GM23338 (cell line): ENCODE measurements at regions not wholly inside any gene's neighbourhood (a gene's known extent, or its start where the extent isn't known, plus 50 kb on each side); places are given as distances from the start of the nearest gene placed in this dataset.

ENCODE experiments used
- ATAC-seq: fragments of 200-7000 bp; cut with Tn5 transposase; 3 replicates; pipeline ENCODE4 v1.9.1; 2020
- DNase-seq: peaks from one replicate; pipeline ENCODE4 v3.0.0-alpha.2; 2015; ENCODE audit warnings: low spot score
- H2AFZ ChIP-seq: fragments of 200-600 bp; sonication (generic); 2 replicates; pipeline ENCODE4 v1.8.0; 2016; ENCODE audit warnings: antibody characterized with exemption, mild to moderate bottlenecking, moderate library complexity
- H3F3A ChIP-seq: fragments of 200-600 bp; sonication (generic); replicated peaks from 2 replicates; pipeline ENCODE4 v1.8.0; 2017; ENCODE audit warnings: antibody characterized with exemption, mixed run types, low read depth
- H3K27ac ChIP-seq: fragments of 200-600 bp; sonication (generic); 2 replicates; pipeline ENCODE4 v1.6.1; 2016; ENCODE audit warnings: low read depth
- H3K27me3 ChIP-seq: fragments of 200-600 bp; sonication (generic); 2 replicates; pipeline ENCODE4 v1.8.0; 2016; ENCODE audit warnings: mild to moderate bottlenecking, mixed run types, moderate library complexity; ENCODE audit not compliant: insufficient read depth
- H3K36me3 ChIP-seq: fragments of 200-600 bp; sonication (generic); 2 replicates; pipeline ENCODE4 v1.8.0; 2016; ENCODE audit warnings: mild to moderate bottlenecking; ENCODE audit not compliant: insufficient read depth
- H3K4me1 ChIP-seq: fragments of 200-600 bp; sonication (generic); 2 replicates; pipeline ENCODE4 v1.8.0; 2016; ENCODE audit warnings: mild to moderate bottlenecking, moderate library complexity; ENCODE audit not compliant: insufficient read depth
- H3K4me2 ChIP-seq: fragments of 200-600 bp; sonication (generic); 2 replicates; pipeline ENCODE4 v1.7.1; 2017; ENCODE audit warnings: mixed run types
- H3K4me3 ChIP-seq: fragments of 200-600 bp; sonication (generic); 2 replicates; pipeline ENCODE4 v1.6.1; 2016; ENCODE audit warnings: mixed run types
- H3K79me2 ChIP-seq: fragments of 200-600 bp; sonication (generic); replicated peaks from 2 replicates; pipeline ENCODE4 v1.8.0; 2017; ENCODE audit warnings: mild to moderate bottlenecking; ENCODE audit not compliant: insufficient read depth
- H3K9me2 ChIP-seq: fragments of 200-600 bp; sonication (generic); 2 replicates; pipeline ENCODE4 v1.8.0; 2017; ENCODE audit not compliant: insufficient read depth
- H4K20me1 ChIP-seq: fragments of 200-600 bp; sonication (generic); replicated peaks from 2 replicates; pipeline ENCODE4 v1.8.0; 2017; ENCODE audit warnings: mild to moderate bottlenecking; ENCODE audit not compliant: insufficient read depth
- H3K27ac Mint-ChIP-seq: 2 replicates; pipeline ENCODE4 v1.8.0; 2020; ENCODE audit warnings: inconsistent platforms, mild to moderate bottlenecking, moderate library complexity, mixed read lengths
- H3K27me3 Mint-ChIP-seq: 3 replicates; pipeline ENCODE4 v1.8.0; 2022; ENCODE audit warnings: low read depth, mild to moderate bottlenecking, moderate library complexity, mixed read lengths, inconsistent platforms; ENCODE audit not compliant: insufficient read depth, poor library complexity
- H3K36me3 Mint-ChIP-seq: 3 replicates; pipeline ENCODE4 v1.8.0; 2021; ENCODE audit warnings: low read depth, mild to moderate bottlenecking, inconsistent platforms, moderate library complexity, mixed read lengths
- H3K4me1 Mint-ChIP-seq: 3 replicates; pipeline ENCODE4 v1.8.0; 2020; ENCODE audit warnings: mild to moderate bottlenecking, inconsistent platforms, mixed read lengths
- H3K4me3 Mint-ChIP-seq: 3 replicates; pipeline ENCODE4 v1.8.0; 2021; ENCODE audit warnings: moderate library complexity, mild to moderate bottlenecking, inconsistent platforms, mixed read lengths
- H3K9me3 Mint-ChIP-seq: 3 replicates; pipeline ENCODE4 v1.8.0; 2020; ENCODE audit warnings: moderate library complexity, mild to moderate bottlenecking, inconsistent platforms, mixed read lengths
- CREB1 ChIP-seq: fragments of 250-450 bp; sonication (Bioruptor Pico); IDR thresholded peaks from 2 replicates; pipeline ENCODE4 v1.5.0; 2020; ENCODE audit warnings: low read depth, mild to moderate bottlenecking, moderate library complexity
- EZH2 ChIP-seq: fragments of 200-600 bp; sonication (generic); IDR thresholded peaks from one replicate; pipeline ENCODE4 v1.8.0; 2017; ENCODE audit warnings: antibody characterized with exemption, mild to moderate bottlenecking, low read depth; ENCODE audit not compliant: unreplicated experiment
- EZH2phosphoT487 ChIP-seq: fragments of 200-600 bp; sonication (generic); IDR thresholded peaks from one replicate; pipeline ENCODE4 v1.8.1; 2018; ENCODE audit warnings: antibody characterized with exemption; ENCODE audit not compliant: unreplicated experiment
- JUNB ChIP-seq: IDR thresholded peaks from one replicate; pipeline ENCODE4 v1.6.1; 2016; ENCODE audit warnings: antibody characterized with exemption; ENCODE audit not compliant: unreplicated experiment
- NANOG ChIP-seq: IDR thresholded peaks from 2 replicates; pipeline ENCODE4 v1.6.1; 2016; ENCODE audit warnings: antibody characterized with exemption, borderline replicate concordance
- POLR2AphosphoS5 ChIP-seq: IDR thresholded peaks from 2 replicates; pipeline ENCODE4 v1.6.1; 2016; ENCODE audit warnings: antibody characterized with exemption, low read depth
- STAT1 ChIP-seq: IDR thresholded peaks from one replicate; pipeline ENCODE4 v1.6.1; 2016; ENCODE audit warnings: antibody characterized with exemption; ENCODE audit not compliant: unreplicated experiment
- ZNF114 ChIP-seq: fragments of 250-450 bp; sonication (Bioruptor Pico); IDR thresholded peaks from 2 replicates; pipeline ENCODE4 v1.5.0; 2020; ENCODE audit warnings: mild to moderate bottlenecking, moderate library complexity
- ZNF331 ChIP-seq: fragments of 250-450 bp; sonication (Bioruptor Pico); IDR thresholded peaks from 2 replicates; pipeline ENCODE4 v1.5.0; 2020; ENCODE audit warnings: low read depth, mild to moderate bottlenecking, moderate library complexity
- TF ChIP-seq, protein P1 (sequence below): IDR thresholded peaks from one replicate; pipeline ENCODE4 v1.6.1; 2018; ENCODE audit warnings: antibody characterized with exemption; ENCODE audit not compliant: unreplicated experiment
- TF ChIP-seq, protein P2 (sequence below): fragments of 250-450 bp; sonication (Bioruptor Pico); IDR thresholded peaks from 2 replicates; pipeline ENCODE4 v1.5.0; 2020; ENCODE audit warnings: mild to moderate bottlenecking, moderate library complexity
- TF ChIP-seq, protein P3 (sequence below): IDR thresholded peaks from 2 replicates; pipeline ENCODE4 v1.6.1; 2016; ENCODE audit warnings: antibody characterized with exemption

DNA sequence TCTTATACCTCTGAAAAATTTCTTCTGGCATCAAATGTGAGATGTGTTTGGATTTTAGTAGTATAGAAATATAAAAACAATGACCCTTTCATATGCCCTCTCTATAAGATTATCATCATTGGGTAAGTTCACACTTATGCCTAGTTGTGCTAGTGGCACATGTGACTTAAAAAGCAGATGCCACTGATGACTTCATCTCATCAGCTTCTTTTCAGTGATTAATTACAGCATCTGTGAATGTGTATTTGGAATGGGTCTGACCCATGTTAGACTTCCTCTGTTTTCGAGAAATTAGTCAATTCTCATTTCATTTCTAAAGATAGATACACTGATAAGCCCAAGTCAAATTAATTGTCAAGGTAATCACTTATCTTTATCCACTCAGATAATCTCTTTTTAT, 698.7 kb downstream of the GABRG1 start (continued):
- TF ChIP-seq, protein P1, sequence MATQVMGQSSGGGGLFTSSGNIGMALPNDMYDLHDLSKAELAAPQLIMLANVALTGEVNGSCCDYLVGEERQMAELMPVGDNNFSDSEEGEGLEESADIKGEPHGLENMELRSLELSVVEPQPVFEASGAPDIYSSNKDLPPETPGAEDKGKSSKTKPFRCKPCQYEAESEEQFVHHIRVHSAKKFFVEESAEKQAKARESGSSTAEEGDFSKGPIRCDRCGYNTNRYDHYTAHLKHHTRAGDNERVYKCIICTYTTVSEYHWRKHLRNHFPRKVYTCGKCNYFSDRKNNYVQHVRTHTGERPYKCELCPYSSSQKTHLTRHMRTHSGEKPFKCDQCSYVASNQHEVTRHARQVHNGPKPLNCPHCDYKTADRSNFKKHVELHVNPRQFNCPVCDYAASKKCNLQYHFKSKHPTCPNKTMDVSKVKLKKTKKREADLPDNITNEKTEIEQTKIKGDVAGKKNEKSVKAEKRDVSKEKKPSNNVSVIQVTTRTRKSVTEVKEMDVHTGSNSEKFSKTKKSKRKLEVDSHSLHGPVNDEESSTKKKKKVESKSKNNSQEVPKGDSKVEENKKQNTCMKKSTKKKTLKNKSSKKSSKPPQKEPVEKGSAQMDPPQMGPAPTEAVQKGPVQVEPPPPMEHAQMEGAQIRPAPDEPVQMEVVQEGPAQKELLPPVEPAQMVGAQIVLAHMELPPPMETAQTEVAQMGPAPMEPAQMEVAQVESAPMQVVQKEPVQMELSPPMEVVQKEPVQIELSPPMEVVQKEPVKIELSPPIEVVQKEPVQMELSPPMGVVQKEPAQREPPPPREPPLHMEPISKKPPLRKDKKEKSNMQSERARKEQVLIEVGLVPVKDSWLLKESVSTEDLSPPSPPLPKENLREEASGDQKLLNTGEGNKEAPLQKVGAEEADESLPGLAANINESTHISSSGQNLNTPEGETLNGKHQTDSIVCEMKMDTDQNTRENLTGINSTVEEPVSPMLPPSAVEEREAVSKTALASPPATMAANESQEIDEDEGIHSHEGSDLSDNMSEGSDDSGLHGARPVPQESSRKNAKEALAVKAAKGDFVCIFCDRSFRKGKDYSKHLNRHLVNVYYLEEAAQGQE, result no peak

DNA sequence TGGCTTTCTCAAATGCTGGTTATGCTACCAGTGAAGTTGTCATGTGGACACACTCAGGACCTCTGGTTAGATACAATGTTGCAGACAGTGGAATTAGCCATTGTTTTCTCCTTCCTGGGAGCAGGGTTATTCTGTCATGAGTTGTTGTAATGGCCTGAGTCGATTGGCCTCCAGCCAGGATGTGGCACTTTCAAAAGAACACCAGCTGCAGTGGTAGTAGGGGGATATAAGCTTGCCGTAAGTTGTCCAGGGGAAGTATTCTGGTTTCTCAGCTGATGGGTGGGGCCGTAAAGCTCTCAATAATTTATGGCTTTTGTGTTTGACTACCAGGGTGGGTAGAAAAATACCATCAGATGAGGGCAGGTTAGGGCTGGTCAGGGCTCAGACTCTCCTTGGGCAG, 697.5 kb upstream of the GNPDA2 start:
- H4K20me1 ChIP-seq, result no peaks in the 10 kb centered on the region
- no peak for DNase-seq
- Mint-ChIP-seq H3K27me3 (no peaks in the 10 kb centered on the region), H3K4me3 (no peak overlapping the region), H3K27ac (no peak overlapping the region), H3K9me3 (peaks cover 65% of the 10 kb centered on the region), H3K4me1 (no peaks in the 10 kb centered on the region), H3K36me3 (peaks cover 21% of the 10 kb centered on the region)
- peaks cover 9% of the 10 kb centered on the region; the same call in 1 of the 2 replicates for H3K9me2 ChIP-seq
- no peaks in the 10 kb centered on the region for H3K36me3 ChIP-seq
- no peaks in the 10 kb centered on the region for H3K4me1 ChIP-seq
- H3K4me2 ChIP-seq, result no peak overlapping the region
- H2AFZ ChIP-seq, result no peak overlapping the region
- H3K79me2 ChIP-seq, result no peaks in the 10 kb centered on the region
- no peaks in the 10 kb centered on the region for H3K27me3 ChIP-seq
- H3K27ac ChIP-seq, result no peak overlapping the region
- H3F3A ChIP-seq, result no peaks in the 10 kb centered on the region
- no peak for ATAC-seq
- H3K4me3 ChIP-seq, result no peak overlapping the region
- TF ChIP-seq ZNF114 (CRISPR knock-in tag) (no peak), JUNB (no peak), ZNF331 (CRISPR knock-in tag) (no peak), NANOG (no peak), EZH2 (no peak), CREB1 (CRISPR knock-in tag) (no peak), EZH2phosphoT487 (no peak), STAT1 (no peak), POLR2AphosphoS5 (no peak)
- TF ChIP-seq, protein P2, sequence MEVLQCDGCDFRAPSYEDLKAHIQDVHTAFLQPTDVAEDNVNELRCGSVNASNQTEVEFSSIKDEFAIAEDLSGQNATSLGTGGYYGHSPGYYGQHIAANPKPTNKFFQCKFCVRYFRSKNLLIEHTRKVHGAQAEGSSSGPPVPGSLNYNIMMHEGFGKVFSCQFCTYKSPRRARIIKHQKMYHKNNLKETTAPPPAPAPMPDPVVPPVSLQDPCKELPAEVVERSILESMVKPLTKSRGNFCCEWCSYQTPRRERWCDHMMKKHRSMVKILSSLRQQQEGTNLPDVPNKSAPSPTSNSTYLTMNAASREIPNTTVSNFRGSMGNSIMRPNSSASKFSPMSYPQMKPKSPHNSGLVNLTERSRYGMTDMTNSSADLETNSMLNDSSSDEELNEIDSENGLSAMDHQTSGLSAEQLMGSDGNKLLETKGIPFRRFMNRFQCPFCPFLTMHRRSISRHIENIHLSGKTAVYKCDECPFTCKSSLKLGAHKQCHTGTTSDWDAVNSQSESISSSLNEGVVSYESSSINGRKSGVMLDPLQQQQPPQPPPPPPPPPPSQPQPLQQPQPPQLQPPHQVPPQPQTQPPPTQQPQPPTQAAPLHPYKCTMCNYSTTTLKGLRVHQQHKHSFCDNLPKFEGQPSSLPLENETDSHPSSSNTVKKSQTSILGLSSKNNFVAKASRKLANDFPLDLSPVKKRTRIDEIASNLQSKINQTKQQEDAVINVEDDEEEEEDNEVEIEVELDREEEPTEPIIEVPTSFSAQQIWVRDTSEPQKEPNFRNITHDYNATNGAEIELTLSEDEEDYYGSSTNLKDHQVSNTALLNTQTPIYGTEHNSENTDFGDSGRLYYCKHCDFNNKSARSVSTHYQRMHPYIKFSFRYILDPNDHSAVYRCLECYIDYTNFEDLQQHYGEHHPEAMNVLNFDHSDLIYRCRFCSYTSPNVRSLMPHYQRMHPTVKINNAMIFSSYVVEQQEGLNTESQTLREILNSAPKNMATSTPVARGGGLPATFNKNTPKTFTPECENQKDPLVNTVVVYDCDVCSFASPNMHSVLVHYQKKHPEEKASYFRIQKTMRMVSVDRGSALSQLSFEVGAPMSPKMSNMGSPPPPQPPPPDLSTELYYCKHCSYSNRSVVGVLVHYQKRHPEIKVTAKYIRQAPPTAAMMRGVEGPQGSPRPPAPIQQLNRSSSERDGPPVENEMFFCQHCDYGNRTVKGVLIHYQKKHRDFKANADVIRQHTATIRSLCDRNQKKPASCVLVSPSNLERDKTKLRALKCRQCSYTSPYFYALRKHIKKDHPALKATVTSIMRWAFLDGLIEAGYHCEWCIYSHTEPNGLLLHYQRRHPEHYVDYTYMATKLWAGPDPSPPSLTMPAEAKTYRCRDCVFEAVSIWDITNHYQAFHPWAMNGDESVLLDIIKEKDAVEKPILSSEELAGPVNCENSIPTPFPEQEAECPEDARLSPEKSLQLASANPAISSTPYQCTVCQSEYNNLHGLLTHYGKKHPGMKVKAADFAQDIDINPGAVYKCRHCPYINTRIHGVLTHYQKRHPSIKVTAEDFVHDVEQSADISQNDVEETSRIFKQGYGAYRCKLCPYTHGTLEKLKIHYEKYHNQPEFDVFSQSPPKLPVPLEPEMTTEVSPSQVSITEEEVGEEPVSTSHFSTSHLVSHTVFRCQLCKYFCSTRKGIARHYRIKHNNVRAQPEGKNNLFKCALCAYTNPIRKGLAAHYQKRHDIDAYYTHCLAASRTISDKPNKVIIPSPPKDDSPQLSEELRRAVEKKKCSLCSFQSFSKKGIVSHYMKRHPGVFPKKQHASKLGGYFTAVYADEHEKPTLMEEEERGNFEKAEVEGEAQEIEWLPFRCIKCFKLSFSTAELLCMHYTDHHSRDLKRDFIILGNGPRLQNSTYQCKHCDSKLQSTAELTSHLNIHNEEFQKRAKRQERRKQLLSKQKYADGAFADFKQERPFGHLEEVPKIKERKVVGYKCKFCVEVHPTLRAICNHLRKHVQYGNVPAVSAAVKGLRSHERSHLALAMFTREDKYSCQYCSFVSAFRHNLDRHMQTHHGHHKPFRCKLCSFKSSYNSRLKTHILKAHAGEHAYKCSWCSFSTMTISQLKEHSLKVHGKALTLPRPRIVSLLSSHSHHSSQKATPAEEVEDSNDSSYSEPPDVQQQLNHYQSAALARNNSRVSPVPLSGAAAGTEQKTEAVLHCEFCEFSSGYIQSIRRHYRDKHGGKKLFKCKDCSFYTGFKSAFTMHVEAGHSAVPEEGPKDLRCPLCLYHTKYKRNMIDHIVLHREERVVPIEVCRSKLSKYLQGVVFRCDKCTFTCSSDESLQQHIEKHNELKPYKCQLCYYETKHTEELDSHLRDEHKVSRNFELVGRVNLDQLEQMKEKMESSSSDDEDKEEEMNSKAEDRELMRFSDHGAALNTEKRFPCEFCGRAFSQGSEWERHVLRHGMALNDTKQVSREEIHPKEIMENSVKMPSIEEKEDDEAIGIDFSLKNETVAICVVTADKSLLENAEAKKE (CRISPR knock-in tag), result no peak
- TF ChIP-seq, protein P1, result no peak
- TF ChIP-seq, protein P3, sequence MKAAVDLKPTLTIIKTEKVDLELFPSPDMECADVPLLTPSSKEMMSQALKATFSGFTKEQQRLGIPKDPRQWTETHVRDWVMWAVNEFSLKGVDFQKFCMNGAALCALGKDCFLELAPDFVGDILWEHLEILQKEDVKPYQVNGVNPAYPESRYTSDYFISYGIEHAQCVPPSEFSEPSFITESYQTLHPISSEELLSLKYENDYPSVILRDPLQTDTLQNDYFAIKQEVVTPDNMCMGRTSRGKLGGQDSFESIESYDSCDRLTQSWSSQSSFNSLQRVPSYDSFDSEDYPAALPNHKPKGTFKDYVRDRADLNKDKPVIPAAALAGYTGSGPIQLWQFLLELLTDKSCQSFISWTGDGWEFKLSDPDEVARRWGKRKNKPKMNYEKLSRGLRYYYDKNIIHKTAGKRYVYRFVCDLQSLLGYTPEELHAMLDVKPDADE, result no peak
